ENCODE measurements at regions not wholly inside any gene's neighbourhood (a gene's known extent, or its start where the extent isn't known, plus 50 kb on each side); places are given as distances from the start of the nearest gene placed in this dataset.

GRCh38 chr2:78261454-78261853 is 739.3 kb upstream of the LRRTM4 start:
- TF ChIP-seq, protein P1, sequence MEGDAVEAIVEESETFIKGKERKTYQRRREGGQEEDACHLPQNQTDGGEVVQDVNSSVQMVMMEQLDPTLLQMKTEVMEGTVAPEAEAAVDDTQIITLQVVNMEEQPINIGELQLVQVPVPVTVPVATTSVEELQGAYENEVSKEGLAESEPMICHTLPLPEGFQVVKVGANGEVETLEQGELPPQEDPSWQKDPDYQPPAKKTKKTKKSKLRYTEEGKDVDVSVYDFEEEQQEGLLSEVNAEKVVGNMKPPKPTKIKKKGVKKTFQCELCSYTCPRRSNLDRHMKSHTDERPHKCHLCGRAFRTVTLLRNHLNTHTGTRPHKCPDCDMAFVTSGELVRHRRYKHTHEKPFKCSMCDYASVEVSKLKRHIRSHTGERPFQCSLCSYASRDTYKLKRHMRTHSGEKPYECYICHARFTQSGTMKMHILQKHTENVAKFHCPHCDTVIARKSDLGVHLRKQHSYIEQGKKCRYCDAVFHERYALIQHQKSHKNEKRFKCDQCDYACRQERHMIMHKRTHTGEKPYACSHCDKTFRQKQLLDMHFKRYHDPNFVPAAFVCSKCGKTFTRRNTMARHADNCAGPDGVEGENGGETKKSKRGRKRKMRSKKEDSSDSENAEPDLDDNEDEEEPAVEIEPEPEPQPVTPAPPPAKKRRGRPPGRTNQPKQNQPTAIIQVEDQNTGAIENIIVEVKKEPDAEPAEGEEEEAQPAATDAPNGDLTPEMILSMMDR (IDR thresholded peaks at IDR 0.05): no peak; the same call in 1 of the 2 replicates
- TF ChIP-seq ESRRA (CRISPR knock-in tag; IDR thresholded peaks at IDR 0.05; ENCODE audit: borderline replicate concordance) (no peak), IRF2 (CRISPR knock-in tag; IDR thresholded peaks at IDR 0.05; ENCODE audit: borderline replicate concordance, low read depth) (no peak), NR2C2 (CRISPR knock-in tag; IDR thresholded peaks at IDR 0.05) (no peak), ZNF512 (CRISPR knock-in tag; IDR thresholded peaks at IDR 0.05; ENCODE audit: borderline replicate concordance) (no peak), ZNF423 (CRISPR knock-in tag; IDR thresholded peaks at IDR 0.05) (no peak), CREB1 (CRISPR knock-in tag; IDR thresholded peaks at IDR 0.05) (no peak), TCF7 (CRISPR knock-in tag; IDR thresholded peaks at IDR 0.05; ENCODE audit: low read depth) (no peak)
